ENCODE measurements at regions not wholly inside any gene's neighbourhood (a gene's known extent, or its start where the extent isn't known, plus 50 kb on each side); places are given as distances from the start of the nearest gene placed in this dataset.

DNA sequence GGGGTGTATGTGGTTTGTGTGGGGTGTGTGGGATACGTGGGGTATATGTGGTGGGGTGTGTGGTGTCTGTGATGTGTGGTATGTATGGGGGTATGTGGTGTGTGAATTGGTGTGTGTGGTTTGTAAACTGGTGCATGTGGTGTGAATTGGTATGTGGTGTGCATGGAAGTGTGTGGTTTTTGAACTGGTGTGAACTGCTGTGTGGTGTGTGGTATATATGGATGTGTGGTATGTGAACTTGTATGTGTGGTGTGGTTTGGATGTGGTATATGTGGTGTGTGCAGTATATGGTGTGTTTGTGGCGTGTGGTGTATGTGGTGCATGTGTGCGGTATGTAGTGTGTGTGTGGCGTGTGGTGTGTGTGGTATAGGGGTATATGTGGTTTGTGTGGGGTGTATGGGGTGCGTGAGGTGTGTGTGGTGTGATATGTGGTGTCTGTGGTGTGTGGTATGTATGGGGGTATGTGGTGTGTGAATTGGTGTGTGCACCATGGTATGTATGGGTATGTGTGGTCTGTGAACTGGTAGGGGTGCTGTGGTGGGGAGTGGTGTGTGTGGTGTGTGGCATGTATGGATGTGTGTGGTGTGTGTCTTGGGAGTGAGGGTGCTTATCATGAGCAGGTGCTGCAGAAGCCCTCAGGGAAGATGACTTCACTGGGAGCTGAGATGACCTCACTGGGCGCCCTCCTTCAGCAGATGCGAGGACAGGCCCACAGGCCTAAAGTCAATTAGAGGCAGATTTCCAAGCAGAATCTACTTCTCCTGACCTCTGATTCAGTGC is 209.6 kb upstream of the TNP1 start:
- TF ChIP-seq, protein P1, sequence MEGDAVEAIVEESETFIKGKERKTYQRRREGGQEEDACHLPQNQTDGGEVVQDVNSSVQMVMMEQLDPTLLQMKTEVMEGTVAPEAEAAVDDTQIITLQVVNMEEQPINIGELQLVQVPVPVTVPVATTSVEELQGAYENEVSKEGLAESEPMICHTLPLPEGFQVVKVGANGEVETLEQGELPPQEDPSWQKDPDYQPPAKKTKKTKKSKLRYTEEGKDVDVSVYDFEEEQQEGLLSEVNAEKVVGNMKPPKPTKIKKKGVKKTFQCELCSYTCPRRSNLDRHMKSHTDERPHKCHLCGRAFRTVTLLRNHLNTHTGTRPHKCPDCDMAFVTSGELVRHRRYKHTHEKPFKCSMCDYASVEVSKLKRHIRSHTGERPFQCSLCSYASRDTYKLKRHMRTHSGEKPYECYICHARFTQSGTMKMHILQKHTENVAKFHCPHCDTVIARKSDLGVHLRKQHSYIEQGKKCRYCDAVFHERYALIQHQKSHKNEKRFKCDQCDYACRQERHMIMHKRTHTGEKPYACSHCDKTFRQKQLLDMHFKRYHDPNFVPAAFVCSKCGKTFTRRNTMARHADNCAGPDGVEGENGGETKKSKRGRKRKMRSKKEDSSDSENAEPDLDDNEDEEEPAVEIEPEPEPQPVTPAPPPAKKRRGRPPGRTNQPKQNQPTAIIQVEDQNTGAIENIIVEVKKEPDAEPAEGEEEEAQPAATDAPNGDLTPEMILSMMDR (IDR thresholded peaks at IDR 0.05; ENCODE audit: low read length, missing control alignments), result no peak
- H3K4me3 ChIP-seq (replicated peaks; ENCODE audit: low read depth, low read length), result no peak overlapping the region
- DNase-seq (ENCODE audit: low read depth), result no peak

DNA sequence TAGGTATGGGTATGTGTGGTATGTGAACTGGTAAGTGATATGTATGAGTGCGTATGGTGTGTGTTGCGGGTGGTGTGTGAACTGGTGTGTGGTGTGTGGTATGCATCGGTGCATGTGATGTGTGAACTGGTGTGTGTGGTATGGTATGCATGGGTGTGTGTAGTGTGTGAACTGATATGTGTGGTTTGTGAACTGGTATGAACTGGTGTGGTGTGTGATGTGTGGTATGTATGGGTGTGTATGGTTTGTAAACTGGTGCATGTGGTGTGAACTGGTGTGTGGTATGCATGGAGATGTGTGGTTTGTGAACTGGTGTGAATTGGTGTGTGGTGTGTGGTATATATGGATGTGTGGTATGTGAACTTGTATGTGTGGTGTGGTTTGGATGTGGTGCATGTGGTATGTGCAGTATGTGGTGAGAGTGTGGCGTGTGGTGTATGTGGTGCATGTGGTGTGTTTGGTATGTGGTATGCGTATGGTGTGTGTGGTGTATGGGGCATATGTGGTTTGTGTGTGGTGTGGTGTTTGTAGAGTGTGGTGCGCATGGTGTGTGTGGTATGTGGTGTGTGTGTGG is 208.9 kb upstream of the TNP1 start:
- H3K4me3 ChIP-seq (replicated peaks; ENCODE audit: low read depth, low read length), result no peak overlapping the region
- no peak for DNase-seq (ENCODE audit: low read depth)
- TF ChIP-seq, protein P1 (IDR thresholded peaks at IDR 0.05; ENCODE audit: low read length, missing control alignments), result no peak

GRCh38 chr2:217067787-217068186 is 207.9 kb upstream of the TNP1 start:
- TF ChIP-seq, protein P1 (IDR thresholded peaks at IDR 0.05; ENCODE audit: low read length, missing control alignments), result no peak
- DNase-seq (ENCODE audit: low read depth), result no peak
- H3K4me3 ChIP-seq (replicated peaks; ENCODE audit: low read depth, low read length), result no peak overlapping the region

DNA sequence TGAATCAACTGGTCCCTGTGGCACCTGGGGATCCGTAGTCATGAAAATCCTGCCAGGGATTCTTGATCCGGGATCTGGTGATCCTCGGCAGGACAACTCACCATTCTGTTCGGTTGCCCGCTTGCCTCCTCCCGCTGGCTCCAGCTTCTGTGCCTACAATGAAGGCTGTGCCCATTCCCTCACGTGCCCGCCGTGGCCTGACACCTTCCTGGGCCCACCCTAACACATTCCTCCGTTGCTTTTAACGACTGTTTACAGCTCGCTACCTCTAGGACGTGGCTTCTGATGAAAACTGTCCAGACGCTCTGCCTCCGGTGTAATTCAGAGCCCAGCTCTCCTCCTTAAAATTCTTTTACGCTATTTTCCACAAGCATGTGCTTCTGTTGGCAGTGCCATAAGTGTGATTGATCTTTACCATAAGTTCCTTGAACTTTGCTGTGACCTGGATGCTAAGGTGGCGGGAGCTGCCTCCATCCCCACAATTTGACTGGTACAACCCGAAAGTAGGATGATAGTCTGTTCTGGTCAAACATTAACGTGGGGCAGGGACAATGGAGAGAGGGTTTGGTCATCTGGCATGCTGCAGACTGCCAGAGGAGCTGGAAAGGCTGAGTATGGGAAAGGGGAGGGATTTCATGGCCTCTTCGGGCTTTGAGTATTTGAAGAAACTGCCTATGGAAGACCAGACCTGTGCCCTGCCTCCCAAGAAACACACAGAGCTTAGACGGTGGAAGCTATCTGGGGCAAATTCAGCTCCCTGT is 206.8 kb upstream of the TNP1 start:
- no peak for DNase-seq (ENCODE audit: low read depth)
- TF ChIP-seq, protein P1 (IDR thresholded peaks at IDR 0.05; ENCODE audit: low read length, missing control alignments), result no peak
- no peak overlapping the region for H3K4me3 ChIP-seq (replicated peaks; ENCODE audit: low read depth, low read length)

GRCh38 chr2:217065695-217066405 is 206.0 kb upstream of the TNP1 start:
- DNase-seq (ENCODE audit: low read depth), result peak; percentile 94
- no peak overlapping the region for H3K4me3 ChIP-seq (replicated peaks; ENCODE audit: low read depth, low read length)
- TF ChIP-seq, protein P1 (IDR thresholded peaks at IDR 0.05; ENCODE audit: low read length, missing control alignments), result no peak

DNA sequence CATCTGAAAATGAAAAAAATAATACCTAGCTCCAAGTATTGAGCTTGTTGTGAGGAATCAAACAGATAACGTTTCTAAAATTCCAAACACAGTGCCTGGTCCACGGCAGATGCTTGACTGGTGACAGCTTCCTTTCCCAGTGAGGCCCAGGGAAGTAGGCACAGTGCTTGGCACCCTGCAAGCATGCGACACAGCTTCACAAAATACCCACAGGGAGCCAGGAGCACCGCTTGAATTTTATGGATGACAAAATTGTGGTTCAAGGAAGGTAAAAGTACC is 205.1 kb upstream of the TNP1 start:
- TF ChIP-seq, protein P1 (IDR thresholded peaks at IDR 0.05; ENCODE audit: low read length, missing control alignments), result no peak
- DNase-seq (ENCODE audit: low read depth), result no peak
- no peak overlapping the region for H3K4me3 ChIP-seq (replicated peaks; ENCODE audit: low read depth, low read length)

Measured in fibroblast of pulmonary artery (primary cell).